PC-3 (cell line): ENCODE measurements at regions not wholly inside any gene's neighbourhood (a gene's known extent, or its start where the extent isn't known, plus 50 kb on each side); places are given as distances from the start of the nearest gene placed in this dataset.

ENCODE experiments used
- ATAC-seq: fragments of 200-7000 bp; cut with Tn5 transposase; 2 replicates; pipeline ENCODE4 v1.9.1; 2020; ENCODE audit warnings: mild to moderate bottlenecking, moderate library complexity
- BruUV-seq: library from RNA; stranded (reverse); fragments of 400-500 nt; replicated peaks from 2 replicates; lab custom pipeline; 2021; lab: Mats Ljungman, UMichigan
- CTCF ChIA-PET: fragments of 300-600 bp; sonication (Branson Sonifier 250); formaldehyde crosslinking; loops from one replicate; lab custom pipeline; 2022; ENCODE audit warnings: antibody characterized with exemption; lab: Charles Lee
- POLR2A ChIA-PET: fragments of 300-600 bp; sonication (Branson Sonifier 250); formaldehyde crosslinking; loops from one replicate; lab custom pipeline; 2022; ENCODE audit warnings: antibody characterized with exemption; ENCODE audit not compliant: unreplicated experiment; lab: Charles Lee
- DNase-seq: peaks from one replicate; pipeline ENCODE4 v3.0.0-alpha.2; 2015
- H2AFZ ChIP-seq: fragments of 300-600 bp; sonication (generic); 2 replicates; pipeline ENCODE4 v1.6.0; 2016; ENCODE audit warnings: antibody characterized with exemption, low read length
- H3F3A ChIP-seq: fragments of 300-600 bp; sonication (generic); one replicate; pipeline ENCODE4 v1.6.0; 2017; ENCODE audit warnings: antibody characterized with exemption, low read length, control low read depth, mild to moderate bottlenecking; ENCODE audit not compliant: unreplicated experiment
- H3K27ac ChIP-seq: fragments of 300-600 bp; sonication (generic); 2 replicates; pipeline ENCODE4 v1.5.1; 2016; ENCODE audit warnings: mild to moderate bottlenecking, low read length
- H3K27me3 ChIP-seq: fragments of 300-600 bp; sonication (generic); 2 replicates; pipeline ENCODE4 v1.6.1; 2016; ENCODE audit warnings: low read length, mixed read lengths
- H3K36me3 ChIP-seq: fragments of 300-600 bp; sonication (generic); 2 replicates; pipeline ENCODE4 v1.6.1; 2016; ENCODE audit warnings: low read depth, mixed run types, low read length, mixed read lengths
- H3K4me1 ChIP-seq: fragments of 300-600 bp; sonication (generic); 2 replicates; pipeline ENCODE4 v1.5.1; 2016; ENCODE audit warnings: low read length; ENCODE audit not compliant: insufficient read depth
- H3K4me2 ChIP-seq: fragments of 300-600 bp; sonication (generic); 2 replicates; pipeline ENCODE4 v1.6.0; 2016; ENCODE audit warnings: low read length
- H3K4me3 ChIP-seq: fragments of 300-600 bp; sonication (generic); 2 replicates; pipeline ENCODE4 v1.5.1; 2016; ENCODE audit warnings: mild to moderate bottlenecking, low read length, mixed read lengths
- H3K79me2 ChIP-seq: fragments of 300-600 bp; sonication (generic); 2 replicates; pipeline ENCODE4 v1.6.1; 2017; ENCODE audit warnings: low read length, mixed read lengths
- H3K9ac ChIP-seq: fragments of 300-600 bp; sonication (generic); 2 replicates; pipeline ENCODE4 v1.6.0; 2016; ENCODE audit warnings: mild to moderate bottlenecking, low read length
- H3K9me2 ChIP-seq: fragments of 300-600 bp; sonication (generic); replicated peaks from 2 replicates; pipeline ENCODE4 v1.6.1; 2016; ENCODE audit warnings: mixed run types, low read length, mixed read lengths
- H3K9me3 ChIP-seq: fragments of 300-600 bp; sonication (generic); 2 replicates; pipeline ENCODE4 v1.6.1; 2016; ENCODE audit warnings: low read length, mixed read lengths
- H4K20me1 ChIP-seq: fragments of 300-600 bp; sonication (generic); 2 replicates; pipeline ENCODE4 v1.6.1; 2016; ENCODE audit warnings: low read length, mixed read lengths
- EZH2 ChIP-seq: fragments of 300-600 bp; sonication (generic); IDR thresholded peaks from one replicate; pipeline ENCODE4 v1.6.1; 2017; ENCODE audit warnings: antibody characterized with exemption, mild to moderate bottlenecking, low read length; ENCODE audit not compliant: unreplicated experiment
- EZH2phosphoT487 ChIP-seq: fragments of 300-600 bp; sonication (generic); IDR thresholded peaks from 2 replicates; pipeline ENCODE4 v1.6.1; 2018; ENCODE audit warnings: mild to moderate bottlenecking, antibody characterized with exemption, low read length, borderline replicate concordance
- intact Hi-C: fragments of 100-400 bp; cut with micrococcal nuclease; formaldehyde crosslinking; loops from 2 replicates; pipeline ENCODE4 v1.9.0; 2023
- TF ChIP-seq, protein P1 (sequence below): fragments of 300-600 bp; sonication (generic); conservative IDR thresholded peaks from 2 replicates; pipeline ENCODE4 v1.5.1; 2017; ENCODE audit warnings: antibody characterized with exemption, low read depth, mild to moderate bottlenecking, low read length

GRCh38 chr2:17257189-17257909 is 260.9 kb downstream of the RAD51AP2 start:
- POLR2A ChIA-PET, result no interaction called here
- no TSS peak for BruUV-seq
- Histone ChIP-seq H3K9me3 (no peaks in the 10 kb centered on the region), H2AFZ (no peak overlapping the region), H3K4me1 (no peaks in the 10 kb centered on the region), H3K27ac (no peak overlapping the region), H3F3A (no peaks in the 10 kb centered on the region), H3K79me2 (no peaks in the 10 kb centered on the region), H3K4me3 (no peak overlapping the region), H3K36me3 (no peaks in the 10 kb centered on the region), H3K4me2 (no peak overlapping the region), H3K27me3 (no peaks in the 10 kb centered on the region), H3K9ac (no peak overlapping the region), H3K9me2 (no peaks in the 10 kb centered on the region), H4K20me1 (no peaks in the 10 kb centered on the region)
- intact Hi-C loops, result no loop called here
- TF ChIP-seq, protein P1, sequence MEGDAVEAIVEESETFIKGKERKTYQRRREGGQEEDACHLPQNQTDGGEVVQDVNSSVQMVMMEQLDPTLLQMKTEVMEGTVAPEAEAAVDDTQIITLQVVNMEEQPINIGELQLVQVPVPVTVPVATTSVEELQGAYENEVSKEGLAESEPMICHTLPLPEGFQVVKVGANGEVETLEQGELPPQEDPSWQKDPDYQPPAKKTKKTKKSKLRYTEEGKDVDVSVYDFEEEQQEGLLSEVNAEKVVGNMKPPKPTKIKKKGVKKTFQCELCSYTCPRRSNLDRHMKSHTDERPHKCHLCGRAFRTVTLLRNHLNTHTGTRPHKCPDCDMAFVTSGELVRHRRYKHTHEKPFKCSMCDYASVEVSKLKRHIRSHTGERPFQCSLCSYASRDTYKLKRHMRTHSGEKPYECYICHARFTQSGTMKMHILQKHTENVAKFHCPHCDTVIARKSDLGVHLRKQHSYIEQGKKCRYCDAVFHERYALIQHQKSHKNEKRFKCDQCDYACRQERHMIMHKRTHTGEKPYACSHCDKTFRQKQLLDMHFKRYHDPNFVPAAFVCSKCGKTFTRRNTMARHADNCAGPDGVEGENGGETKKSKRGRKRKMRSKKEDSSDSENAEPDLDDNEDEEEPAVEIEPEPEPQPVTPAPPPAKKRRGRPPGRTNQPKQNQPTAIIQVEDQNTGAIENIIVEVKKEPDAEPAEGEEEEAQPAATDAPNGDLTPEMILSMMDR, result no peak
- TF ChIP-seq EZH2phosphoT487 (no peak), EZH2 (no peak)
- CTCF ChIA-PET, result no interaction called here
- DNase-seq (no peak), ATAC-seq (no peak)

GRCh38 chr2:17255071-17255470 is 263.2 kb downstream of the RAD51AP2 start:
- BruUV-seq, result no TSS peak
- ATAC-seq, result no peak
- TF ChIP-seq, protein P1, result no peak
- TF ChIP-seq EZH2phosphoT487 (no peak), EZH2 (no peak)

GRCh38 chr2:17254421-17254820 is 263.8 kb downstream of the RAD51AP2 start:
- Histone ChIP-seq H4K20me1 (no peaks in the 10 kb centered on the region), H3K79me2 (no peaks in the 10 kb centered on the region), H2AFZ (no peak overlapping the region), H3F3A (no peaks in the 10 kb centered on the region), H3K9ac (no peak overlapping the region), H3K4me2 (no peak overlapping the region), H3K4me3 (no peak overlapping the region), H3K27me3 (no peaks in the 10 kb centered on the region), H3K9me3 (no peaks in the 10 kb centered on the region), H3K36me3 (no peaks in the 10 kb centered on the region), H3K9me2 (no peaks in the 10 kb centered on the region), H3K4me1 (no peaks in the 10 kb centered on the region), H3K27ac (no peak overlapping the region)
- DNase-seq (no peak), ATAC-seq (no peak)
- BruUV-seq, result no TSS peak
- intact Hi-C loops, result no loop called here
- TF ChIP-seq, protein P1, result no peak
- TF ChIP-seq EZH2phosphoT487 (no peak), EZH2 (no peak)
- ChIA-PET POLR2A (no interaction called here), CTCF (no interaction called here)

More at GRCh38 chr2:17255071-17255470, 263.2 kb downstream of the RAD51AP2 start:
- no peak overlapping the region for H3K27ac ChIP-seq
- DNase-seq, result no peak
- H3F3A ChIP-seq, result no peaks in the 10 kb centered on the region
- H3K79me2 ChIP-seq, result no peaks in the 10 kb centered on the region
- POLR2A ChIA-PET, result no interaction called here
- no peaks in the 10 kb centered on the region for H4K20me1 ChIP-seq
- no peaks in the 10 kb centered on the region for H3K36me3 ChIP-seq
- H3K4me2 ChIP-seq, result no peak overlapping the region
- H2AFZ ChIP-seq, result no peak overlapping the region
- H3K9me2 ChIP-seq, result no peaks in the 10 kb centered on the region
- H3K9ac ChIP-seq, result no peak overlapping the region
- intact Hi-C loops, result no loop called here
- H3K4me1 ChIP-seq, result no peaks in the 10 kb centered on the region
- H3K9me3 ChIP-seq, result no peaks in the 10 kb centered on the region
- CTCF ChIA-PET, result no interaction called here
- H3K27me3 ChIP-seq, result no peaks in the 10 kb centered on the region
- H3K4me3 ChIP-seq, result no peak overlapping the region
